Epidermal melanocyte (primary cell): ENCODE measurements at regions not wholly inside any gene's neighbourhood (a gene's known extent, or its start where the extent isn't known, plus 50 kb on each side); places are given as distances from the start of the nearest gene placed in this dataset.
"Not testable (repeated sequence)": the region's sequence is repeated elsewhere in the genome, so short reads cannot be mapped to it uniquely, and the experiment has no call there.

Experiments used
- DNase-seq: peaks from one replicate; pipeline ENCODE4 v3.0.0; 2011; ENCODE audit warnings: low spot score; ENCODE audit not compliant: insufficient read length

DNA sequence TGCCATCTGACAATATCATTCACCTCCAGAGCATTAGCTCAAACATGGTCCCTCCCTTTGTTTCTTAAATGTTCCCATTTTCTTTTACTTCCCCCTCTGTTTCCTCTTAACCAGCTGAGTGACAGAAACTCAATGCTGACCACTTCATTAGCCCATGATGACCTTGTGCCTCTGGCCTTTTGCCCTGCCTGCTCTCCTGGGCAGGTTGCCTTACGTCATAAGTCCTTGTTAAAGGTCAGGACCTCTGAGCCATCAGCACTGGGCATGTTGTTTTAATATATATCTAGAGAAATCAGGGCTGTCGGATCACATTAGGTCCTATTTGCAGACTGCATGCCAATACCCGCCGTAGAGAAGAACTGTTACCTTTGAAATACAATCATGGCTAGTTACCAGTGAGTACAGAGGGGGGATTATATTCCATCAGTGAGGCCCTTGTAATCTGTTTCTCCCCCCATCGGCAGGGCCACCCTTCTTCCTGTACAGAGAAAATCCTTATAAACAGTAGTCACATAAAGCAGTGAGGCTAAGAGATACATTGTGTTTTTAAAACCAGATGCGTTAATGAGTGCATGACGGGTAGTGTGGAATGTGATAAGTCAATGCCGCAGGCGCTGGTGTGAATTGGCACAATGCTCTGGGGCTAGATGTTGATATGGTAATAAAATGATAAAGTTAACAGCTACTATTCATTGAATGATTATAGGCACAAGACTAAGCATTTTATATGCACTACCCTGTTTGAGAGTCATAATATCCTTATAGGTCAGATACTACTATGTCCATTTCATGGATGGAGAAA lies 94.3 kb upstream of the ZFHX3 start:
- peak; percentile 27 for DNase-seq

DNA sequence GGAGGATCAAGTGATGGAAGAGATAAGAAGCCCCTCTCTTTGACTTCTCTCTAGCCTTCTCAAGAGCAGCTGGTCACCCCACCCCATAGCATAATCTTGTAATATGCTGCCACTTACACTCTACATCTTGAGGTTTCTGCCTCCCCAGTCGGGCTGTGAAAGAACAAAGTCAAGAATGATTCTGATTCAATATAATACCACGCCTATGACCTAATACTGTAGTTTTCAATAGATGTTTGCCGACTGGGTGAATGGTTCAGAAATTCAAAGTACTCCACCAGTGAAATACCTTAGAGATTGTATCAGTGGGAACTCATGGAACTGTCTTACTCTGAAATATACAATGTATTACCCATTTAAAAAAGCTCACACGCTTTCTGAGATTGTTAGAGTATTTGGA lies 93.0 kb upstream of the ZFHX3 start:
- DNase-seq: no peak

GRCh38 chr16:73131156-73131862 lies 83.4 kb upstream of the ZFHX3 start:
- no peak for DNase-seq

DNA sequence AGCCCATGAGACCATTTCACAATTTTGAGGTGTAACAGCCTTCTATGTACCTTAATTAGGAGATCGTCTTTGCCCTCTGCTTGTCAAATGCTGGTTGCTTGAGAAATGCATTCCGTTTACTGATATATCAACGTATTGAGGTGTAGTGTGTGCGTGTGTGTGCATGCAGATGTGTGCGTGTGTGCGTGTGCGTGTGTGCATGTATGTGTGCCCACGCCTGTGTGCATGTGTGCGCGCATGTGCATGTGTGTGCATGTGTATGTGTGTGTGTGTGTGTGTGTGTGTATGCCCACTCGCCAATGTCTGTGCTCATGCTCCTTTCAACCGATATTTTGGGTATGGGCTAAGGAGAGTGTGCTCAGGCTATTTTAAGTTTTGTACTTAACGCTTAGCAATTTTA lies 81.5 kb upstream of the ZFHX3 start:
- DNase-seq: no peak

GRCh38 chr16:73126525-73126853 lies 78.6 kb upstream of the ZFHX3 start:
- no peak for DNase-seq

- no peak for DNase-seq
Measured at GRCh38 chr16:73125850-73126524, 78.1 kb upstream of the ZFHX3 start.

- DNase-seq: no peak
Measured at GRCh38 chr16:73124665-73125375, 76.9 kb upstream of the ZFHX3 start.

- no peak for DNase-seq
Measured at GRCh38 chr16:73124097-73124652, 76.2 kb upstream of the ZFHX3 start.

- peak; percentile 47 for DNase-seq
Measured at GRCh38 chr16:73122604-73123391, 74.9 kb upstream of the ZFHX3 start.

GRCh38 chr16:73116576-73116975 lies 68.6 kb upstream of the ZFHX3 start:
- DNase-seq: no peak

DNA sequence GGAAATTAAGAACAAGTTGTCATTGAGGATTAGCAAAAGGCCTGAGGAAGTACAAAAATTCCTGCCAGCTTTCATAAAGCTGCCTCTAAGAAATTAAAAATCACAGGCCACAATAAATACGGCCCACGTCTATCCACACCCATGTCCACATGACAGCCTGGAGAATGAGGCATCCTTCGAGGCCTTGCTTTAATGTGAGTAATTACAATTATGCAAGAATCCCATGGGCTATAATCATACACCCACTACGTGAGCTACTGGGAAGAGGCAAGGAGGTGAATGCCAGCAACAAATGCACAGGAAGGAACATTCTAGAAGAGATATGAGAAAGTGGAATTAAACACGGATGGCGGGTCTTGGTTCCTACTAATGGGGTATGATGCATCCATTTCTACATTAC lies 65.4 kb upstream of the ZFHX3 start:
- no peak for DNase-seq

- no peak for DNase-seq
Measured at GRCh38 chr16:73108195-73108963, 60.5 kb upstream of the ZFHX3 start.

DNA sequence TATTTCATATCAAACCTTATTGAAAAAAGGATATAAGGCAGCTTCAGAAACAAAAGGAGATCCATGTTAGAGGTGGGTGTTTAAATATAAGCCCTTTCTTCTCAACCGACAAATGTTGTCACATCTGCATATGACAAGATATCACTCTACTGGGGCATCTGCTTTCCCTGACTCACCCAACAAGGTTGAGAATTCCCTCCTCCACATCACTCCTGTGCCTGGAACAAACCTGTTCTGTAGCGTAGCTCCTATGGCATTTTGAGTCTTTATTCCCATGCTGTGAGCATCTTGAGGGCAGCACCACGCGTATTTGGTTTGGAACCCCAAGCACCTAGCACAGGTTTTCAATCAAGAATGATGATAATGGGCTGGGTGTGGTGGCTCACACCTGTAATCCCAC lies 59.4 kb upstream of the ZFHX3 start:
- no peak for DNase-seq

GRCh38 chr16:73106329-73107034 lies 58.6 kb upstream of the ZFHX3 start:
- no peak for DNase-seq

- no peak for DNase-seq
Measured at GRCh38 chr16:73101568-73101967, 53.6 kb upstream of the ZFHX3 start.

- not testable (repeated sequence) for DNase-seq
Measured at GRCh38 chr16:73099601-73100000, 51.7 kb upstream of the ZFHX3 start.
